ENCODE measurements at regions not wholly inside any gene's neighbourhood (a gene's known extent, or its start where the extent isn't known, plus 50 kb on each side); places are given as distances from the start of the nearest gene placed in this dataset.

- TF ChIP-seq CTCF (conservative IDR thresholded peaks at IDR 0.05; ENCODE audit: low read depth, low read length) (no peak), EZH2 (IDR thresholded peaks at IDR 0.05; ENCODE audit: low read length, unreplicated experiment) (no peak)
These were observed 147.7 kb downstream of the WNT5A start for GRCh38 chr3:55339390-55339789.

All from PC-3 (cell line).